Vagina (tissue), 2 donors: ENCODE measurements at regions not wholly inside any gene's neighbourhood (a gene's known extent, or its start where the extent isn't known, plus 50 kb on each side); places are given as distances from the start of the nearest gene placed in this dataset.

Source experiments
- CTCF ChIP-seq, 3 experiments: fragments of 450-650 bp in 2 of 3; fragments of 200-600 bp in 1 of 3; sonication (generic) in 1 of 3; IDR thresholded peaks; one replicate each; pipeline ENCODE4 v1.5.1; 2017 to 2019; ENCODE audit warnings: antibody characterized with exemption in 3 of 3, mild to moderate bottlenecking in 2 of 3, moderate library complexity in 2 of 3
- POLR2AphosphoS5 ChIP-seq, 2 donors: sonication (generic); formaldehyde crosslinking; IDR thresholded peaks; one replicate each; pipeline ENCODE4 v1.9.0; 2017; ENCODE audit warnings: antibody characterized with exemption in 2 of 2, mild to moderate bottlenecking in 2 of 2, low read depth in 1 of 2; ENCODE audit not compliant: insufficient read depth in 1 of 2

GRCh38 chr11:79783833-79784232 lies 343.0 kb upstream of the TENM4 start:
- no peak for TF ChIP-seq CTCF (IDR thresholded peaks at IDR 0.05)
- TF ChIP-seq POLR2AphosphoS5 (IDR thresholded peaks at IDR 0.05; ENCODE audit: insufficient read depth in 1 of 2, low read depth in 1 of 2) = no peak
